ENCODE measurements at regions not wholly inside any gene's neighbourhood (a gene's known extent, or its start where the extent isn't known, plus 50 kb on each side); places are given as distances from the start of the nearest gene placed in this dataset.

DNA sequence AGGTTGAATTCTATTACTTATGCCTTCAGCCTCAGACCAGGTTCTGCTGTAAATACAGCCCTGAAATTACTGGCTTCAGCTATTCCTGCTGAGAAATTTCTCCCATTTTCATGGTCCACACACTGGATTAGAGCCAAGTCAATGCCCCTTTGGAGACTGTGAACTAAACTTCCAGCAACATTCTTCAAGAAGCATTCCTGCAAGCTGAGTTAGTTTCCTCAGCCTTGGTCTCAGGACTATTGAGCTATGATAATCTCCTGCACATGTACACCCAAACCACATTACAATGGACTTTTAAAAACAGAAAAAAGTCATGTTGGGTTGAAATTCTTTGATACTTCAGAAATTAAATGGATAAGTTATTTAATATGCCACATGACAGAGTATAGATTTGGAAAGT is 58.0 kb upstream of the AVPR1A start:
- Mint-ChIP-seq H3K4me3 (no peak overlapping the region), H3K9me3 (peaks cover 0 to 4% (median 0%) of the 10 kb centered on the region in 7 donors), H3K27me3 (no peaks in the 10 kb centered on the region), H3K36me3 (no peaks in the 10 kb centered on the region), H3K27ac (no peak overlapping the region), H3K4me1 (no peaks in the 10 kb centered on the region)
- Histone ChIP-seq H3K36me3 (ENCODE audit: control insufficient read depth, insufficient read depth, low read length) (no peaks in the 10 kb centered on the region), H3K27ac (ENCODE audit: insufficient read depth, low read length, poor library complexity, severe bottlenecking) (no peak overlapping the region), H3K9me3 (ENCODE audit: control insufficient read depth in 2 of 2, low read length in 2 of 2) (no peaks in the 10 kb centered on the region), H3K27me3 (ENCODE audit: control insufficient read depth, insufficient read depth, low read length) (no peaks in the 10 kb centered on the region), H3K4me1 (ENCODE audit: control insufficient read depth, insufficient read depth, low read length, poor library complexity, severe bottlenecking) (no peaks in the 10 kb centered on the region), H3K4me3 (ENCODE audit: low read depth, low read length) (no peak overlapping the region)
- ATAC-seq (ENCODE audit: low read depth in 2 of 2) (no peak), DNase-seq (no peak)

GRCh38 chr12:63206909-63207308 is 55.9 kb upstream of the AVPR1A start:
- Histone ChIP-seq H3K9me3 (ENCODE audit: control insufficient read depth in 2 of 2, low read length in 2 of 2) (no peaks in the 10 kb centered on the region), H3K27ac (ENCODE audit: insufficient read depth, low read length, poor library complexity, severe bottlenecking) (no peak overlapping the region), H3K4me3 (ENCODE audit: low read depth, low read length) (no peak overlapping the region), H3K36me3 (ENCODE audit: control insufficient read depth, insufficient read depth, low read length) (no peaks in the 10 kb centered on the region), H3K4me1 (ENCODE audit: control insufficient read depth, insufficient read depth, low read length, poor library complexity, severe bottlenecking) (no peaks in the 10 kb centered on the region), H3K27me3 (ENCODE audit: control insufficient read depth, insufficient read depth, low read length) (no peaks in the 10 kb centered on the region)
- Mint-ChIP-seq H3K36me3 (no peaks in the 10 kb centered on the region), H3K27ac (no peak overlapping the region), H3K4me3 (no peak overlapping the region), H3K4me1 (no peaks in the 10 kb centered on the region), H3K27me3 (no peaks in the 10 kb centered on the region), H3K9me3 (peaks cover 0 to 5% (median 0%) of the 10 kb centered on the region in 7 donors)
- ATAC-seq (ENCODE audit: low read depth in 2 of 2) (no peak), DNase-seq (no peak)

DNA sequence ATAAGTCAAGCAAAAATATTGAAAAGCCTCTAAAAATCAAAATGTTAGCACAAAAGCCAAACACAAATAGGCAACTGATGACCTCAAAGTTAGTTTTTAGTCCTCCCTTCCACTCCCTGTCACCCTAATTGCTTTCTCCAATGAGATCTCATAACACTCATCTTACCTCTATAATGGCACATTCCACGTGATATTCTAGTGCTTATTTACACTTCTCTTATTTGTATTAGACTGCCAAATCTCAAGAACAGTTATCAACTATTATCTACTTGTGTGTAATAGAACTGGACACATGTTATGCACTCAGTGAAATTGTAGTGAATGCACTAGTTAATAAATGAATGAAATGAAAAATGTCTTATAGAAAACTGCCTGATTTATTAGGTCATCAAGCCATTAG is 55.5 kb upstream of the AVPR1A start:
- ATAC-seq (ENCODE audit: low read depth in 2 of 2) (no peak), DNase-seq (no peak)
- H3K27ac ChIP-seq (ENCODE audit: insufficient read depth, low read length, poor library complexity, severe bottlenecking), result no peak overlapping the region
- no peaks in the 10 kb centered on the region for H3K36me3 Mint-ChIP-seq
- no peaks in the 10 kb centered on the region for H3K27me3 Mint-ChIP-seq
- no peak overlapping the region for H3K27ac Mint-ChIP-seq
- H3K4me1 Mint-ChIP-seq, result no peaks in the 10 kb centered on the region
- H3K36me3 ChIP-seq (ENCODE audit: control insufficient read depth, insufficient read depth, low read length), result no peaks in the 10 kb centered on the region
- H3K9me3 Mint-ChIP-seq, result peaks cover 0 to 5% (median 0%) of the 10 kb centered on the region in 7 donors
- H3K4me1 ChIP-seq (ENCODE audit: control insufficient read depth, insufficient read depth, low read length, poor library complexity, severe bottlenecking), result no peaks in the 10 kb centered on the region
- H3K9me3 ChIP-seq (ENCODE audit: control insufficient read depth in 2 of 2, low read length in 2 of 2), result no peaks in the 10 kb centered on the region
- H3K27me3 ChIP-seq (ENCODE audit: control insufficient read depth, insufficient read depth, low read length), result no peaks in the 10 kb centered on the region
- H3K4me3 ChIP-seq (ENCODE audit: low read depth, low read length), result no peak overlapping the region
- H3K4me3 Mint-ChIP-seq, result no peak overlapping the region
